ENCODE measurements at regions not wholly inside any gene's neighbourhood (a gene's known extent, or its start where the extent isn't known, plus 50 kb on each side); places are given as distances from the start of the nearest gene placed in this dataset.

GRCh38 chr5:124240732-124241131 is 505.7 kb downstream of the ZNF608 start:
- TF ChIP-seq EZH2 (IDR thresholded peaks at IDR 0.05; ENCODE audit: insufficient read depth, poor library complexity, severe bottlenecking): no peak
- no peak for TF ChIP-seq EZH2phosphoT487 (IDR thresholded peaks at IDR 0.05; ENCODE audit: insufficient read depth, low read depth)
